HEK293T (cell line): ENCODE measurements at regions not wholly inside any gene's neighbourhood (a gene's known extent, or its start where the extent isn't known, plus 50 kb on each side); places are given as distances from the start of the nearest gene placed in this dataset.
A peak's percentile ranks its signal among the peaks of the same experiment; 100 is the strongest.
"Not testable (repeated sequence)": the region's sequence is repeated elsewhere in the genome, so short reads cannot be mapped to it uniquely, and the experiment has no call there.

Experiments used
- CTCF ChIA-PET: fragments of 350-600 bp; formaldehyde crosslinking; extraction: SDS; loops from one replicate; lab custom pipeline; 2021; ENCODE audit warnings: antibody characterized with exemption, inconsistent platforms; lab: Yijun Ruan, JAX
- POLR2A ChIA-PET: fragments of 350-600 bp; formaldehyde crosslinking; extraction: SDS; loops from one replicate; lab custom pipeline; 2020; ENCODE audit warnings: antibody characterized with exemption, inconsistent platforms; lab: Yijun Ruan, JAX
- DNase-seq: peaks from one replicate; pipeline ENCODE4 v3.0.0; 2012; ENCODE audit warnings: mixed read lengths; ENCODE audit errors: extremely low spot score
- ARNT ChIP-seq: fragments of 450-650 bp; IDR thresholded peaks from 2 replicates; pipeline ENCODE4 v1.6.1; 2017; ENCODE audit warnings: mild to moderate bottlenecking
- BHLHE40 ChIP-seq: fragments of 450-650 bp; IDR thresholded peaks from 2 replicates; pipeline ENCODE4 v1.6.1; 2016; ENCODE audit warnings: mild to moderate bottlenecking, moderate library complexity, borderline replicate concordance
- CTBP1 ChIP-seq: fragments of 450-650 bp; IDR thresholded peaks from 2 replicates; pipeline ENCODE4 v1.6.1; 2016; ENCODE audit warnings: borderline replicate concordance
- ELF4 ChIP-seq: fragments of 450-650 bp; IDR thresholded peaks from 2 replicates; pipeline ENCODE4 v1.6.1; 2017; ENCODE audit warnings: antibody characterized with exemption
- FOXA1 ChIP-seq: fragments of 450-650 bp; IDR thresholded peaks from 2 replicates; pipeline ENCODE4 v1.6.1; 2016; ENCODE audit warnings: mild to moderate bottlenecking
- FOXK2 ChIP-seq: fragments of 450-650 bp; IDR thresholded peaks from 2 replicates; pipeline ENCODE4 v1.6.1; 2016; ENCODE audit warnings: mild to moderate bottlenecking
- FOXM1 ChIP-seq: fragments of 450-650 bp; IDR thresholded peaks from 2 replicates; pipeline ENCODE4 v1.6.1; 2017; ENCODE audit warnings: mild to moderate bottlenecking, borderline replicate concordance
- HDGF ChIP-seq: fragments of 450-650 bp; IDR thresholded peaks from 2 replicates; pipeline ENCODE4 v1.6.1; 2017; ENCODE audit warnings: antibody characterized with exemption, borderline replicate concordance
- L3MBTL2 ChIP-seq: fragments of 450-650 bp; conservative IDR thresholded peaks from 2 replicates; pipeline ENCODE4 v1.6.1; 2016; ENCODE audit warnings: mild to moderate bottlenecking
- LEF1 ChIP-seq: fragments of 450-650 bp; IDR thresholded peaks from 2 replicates; pipeline ENCODE4 v1.6.1; 2017; ENCODE audit warnings: mild to moderate bottlenecking, borderline replicate concordance
- NFRKB ChIP-seq: fragments of 450-650 bp; IDR thresholded peaks from 2 replicates; pipeline ENCODE4 v1.6.1; 2016; ENCODE audit warnings: mild to moderate bottlenecking, moderate library complexity
- SP1 ChIP-seq: fragments of 450-650 bp; IDR thresholded peaks from 2 replicates; pipeline ENCODE4 v1.6.1; 2017
- SUZ12 ChIP-seq: fragments of 450-650 bp; IDR thresholded peaks from 2 replicates; pipeline ENCODE4 v1.6.1; 2016; ENCODE audit warnings: mild to moderate bottlenecking
- TARDBP ChIP-seq: fragments of 450-650 bp; IDR thresholded peaks from 2 replicates; pipeline ENCODE4 v1.6.1; 2016
- ZNF384 ChIP-seq: fragments of 450-650 bp; IDR thresholded peaks from 2 replicates; pipeline ENCODE4 v1.6.1; 2016
- TF ChIP-seq, protein P1 (sequence below): fragments of 450-650 bp; IDR thresholded peaks from 2 replicates; pipeline ENCODE4 v1.6.1; 2016

DNA sequence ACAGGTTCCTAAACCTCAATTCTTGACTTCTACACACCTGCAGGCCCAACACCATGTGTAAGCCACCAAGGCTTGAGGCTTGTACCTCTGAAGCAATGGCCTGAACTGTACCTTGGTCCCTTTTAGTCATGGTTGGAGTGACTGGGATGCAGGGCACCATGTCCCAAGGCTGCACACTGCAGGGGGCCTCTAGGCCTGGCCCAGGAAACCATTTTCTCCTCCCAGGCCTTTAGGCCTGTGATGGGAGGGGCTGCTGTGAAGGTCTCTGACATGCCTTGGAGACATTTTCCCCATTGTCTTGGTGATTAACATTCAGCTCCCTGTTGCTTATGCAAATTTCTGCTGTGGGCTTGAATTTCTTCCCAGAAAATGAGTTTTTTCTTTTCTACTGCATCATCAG lies 75.8 kb upstream of the ZNF678 start:
- POLR2A ChIA-PET, result no interaction called here
- CTCF ChIA-PET, result no interaction called here
- TF ChIP-seq CTBP1, result no peak
- DNase-seq, result no peak

DNA sequence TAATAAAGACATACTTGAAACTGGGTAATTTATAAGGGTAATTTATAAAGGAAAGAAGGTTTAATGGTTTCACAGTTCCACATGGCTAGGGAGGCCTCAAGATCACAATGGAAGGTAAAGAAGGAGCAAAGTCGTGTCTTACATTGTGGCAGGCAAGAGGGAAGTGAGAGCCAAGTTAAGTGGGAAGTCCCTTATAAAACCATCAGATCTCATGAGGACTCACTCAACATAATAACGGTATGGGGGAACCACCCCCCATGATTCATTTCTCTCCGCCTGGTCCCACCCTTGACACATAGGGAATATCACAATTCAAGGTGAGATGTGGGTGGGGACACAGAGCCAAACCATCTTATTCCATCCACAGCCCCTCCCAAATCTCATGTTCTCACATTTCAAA lies 76.8 kb upstream of the ZNF678 start:
- no peak for TF ChIP-seq CTBP1
- no peak for TF ChIP-seq L3MBTL2
- TF ChIP-seq NFRKB, result no peak
- no peak for TF ChIP-seq BHLHE40
- no peak for TF ChIP-seq FOXK2
- no peak for TF ChIP-seq LEF1
- no peak for TF ChIP-seq FOXA1
- TF ChIP-seq, protein P1, sequence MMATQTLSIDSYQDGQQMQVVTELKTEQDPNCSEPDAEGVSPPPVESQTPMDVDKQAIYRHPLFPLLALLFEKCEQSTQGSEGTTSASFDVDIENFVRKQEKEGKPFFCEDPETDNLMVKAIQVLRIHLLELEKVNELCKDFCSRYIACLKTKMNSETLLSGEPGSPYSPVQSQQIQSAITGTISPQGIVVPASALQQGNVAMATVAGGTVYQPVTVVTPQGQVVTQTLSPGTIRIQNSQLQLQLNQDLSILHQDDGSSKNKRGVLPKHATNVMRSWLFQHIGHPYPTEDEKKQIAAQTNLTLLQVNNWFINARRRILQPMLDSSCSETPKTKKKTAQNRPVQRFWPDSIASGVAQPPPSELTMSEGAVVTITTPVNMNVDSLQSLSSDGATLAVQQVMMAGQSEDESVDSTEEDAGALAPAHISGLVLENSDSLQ, result no peak
- no peak for TF ChIP-seq ARNT
- TF ChIP-seq FOXM1, result no peak
- no peak for TF ChIP-seq ELF4
- TF ChIP-seq HDGF, result no peak
- no peak for TF ChIP-seq ZNF384
- no peak for TF ChIP-seq SP1
- TF ChIP-seq SUZ12, result no peak
- TF ChIP-seq TARDBP, result no peak
- ChIA-PET CTCF (no interaction called here), POLR2A (no interaction called here)
- no peak for DNase-seq

- ChIA-PET CTCF (interaction anchor here (1.4 kb wide), 1 partner anchor 472 kb away, joined by 3 read pairs; no protein-coding TSS in a partner anchor), POLR2A (no interaction called here)
- TF ChIP-seq FOXA1 (no peak), SUZ12 (no peak), L3MBTL2 (no peak), SP1 (no peak), BHLHE40 (no peak), HDGF (no peak), TARDBP (no peak)
- DNase-seq, result no peak
Measured at GRCh38 chr1:227482023-227482299, 81.4 kb upstream of the ZNF678 start.

DNA sequence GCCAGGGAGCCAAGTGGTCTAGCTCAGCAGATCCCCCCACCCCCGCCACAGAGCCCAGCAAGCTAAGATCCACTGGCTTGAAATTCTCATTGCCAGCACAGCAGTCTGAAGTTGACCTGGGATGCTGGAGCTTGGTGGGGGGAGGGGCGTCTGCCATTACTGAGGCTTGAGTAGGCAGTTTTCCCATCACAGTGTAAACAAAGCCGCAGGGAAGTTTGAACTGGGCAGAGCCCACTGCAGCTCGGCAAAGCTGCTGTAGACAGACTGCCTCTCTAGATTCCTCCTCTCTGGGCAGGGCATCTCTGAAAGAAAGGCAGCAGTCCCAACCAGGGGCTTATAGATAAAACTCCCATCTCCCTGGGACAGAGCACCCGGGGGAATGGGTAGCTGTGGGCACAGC lies 89.3 kb upstream of the ZNF678 start:
- CTCF ChIA-PET, result interaction anchor here (0.6 kb wide), 1 partner anchor 389 kb away, joined by 3 read pairs; no protein-coding TSS in a partner anchor
- DNase-seq, POLR2A ChIA-PET: not testable (repeated sequence)

- no peak for DNase-seq
- ChIA-PET CTCF (interaction anchor here (0.7 kb wide), 1 partner anchor 364 kb away, joined by 3 read pairs; no protein-coding TSS in a partner anchor), POLR2A (no interaction called here)
- TF ChIP-seq LEF1, result no peak
- no peak for TF ChIP-seq FOXM1
- TF ChIP-seq, protein P1, result no peak
- TF ChIP-seq ZNF384, result no peak
- TF ChIP-seq SP1, result no peak
- TF ChIP-seq CTBP1, result no peak
- no peak for TF ChIP-seq FOXK2
- no peak for TF ChIP-seq SUZ12
- no peak for TF ChIP-seq ELF4
- no peak for TF ChIP-seq ARNT
- no peak for TF ChIP-seq NFRKB
- no peak for TF ChIP-seq FOXA1
- TF ChIP-seq HDGF, result no peak
- no peak for TF ChIP-seq L3MBTL2
- no peak for TF ChIP-seq TARDBP
Measured at GRCh38 chr1:227472772-227473171, 90.6 kb upstream of the ZNF678 start.

DNA sequence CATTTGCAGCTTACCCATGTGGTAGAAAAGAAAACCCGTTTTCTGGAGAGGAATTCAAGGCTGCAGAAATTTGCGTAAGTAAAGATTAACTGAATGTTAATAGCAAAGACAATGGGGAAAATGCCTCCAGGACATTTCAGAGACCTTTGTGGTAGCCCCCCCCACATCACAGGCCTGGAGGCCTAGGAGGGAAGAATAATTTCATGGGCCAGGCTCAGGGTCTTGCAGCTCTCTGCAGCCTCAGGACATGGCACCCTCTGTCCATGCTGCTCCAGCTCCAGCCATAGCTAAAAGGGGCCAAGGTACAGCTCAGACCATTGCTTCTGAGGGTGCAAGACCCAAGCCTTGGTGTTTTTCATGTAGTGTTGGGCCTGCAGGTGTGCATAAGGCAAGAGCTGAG lies 92.7 kb upstream of the ZNF678 start:
- TF ChIP-seq FOXM1 (no peak), ELF4 (no peak), ARNT (no peak), FOXK2 (no peak), NFRKB (no peak)

DNA sequence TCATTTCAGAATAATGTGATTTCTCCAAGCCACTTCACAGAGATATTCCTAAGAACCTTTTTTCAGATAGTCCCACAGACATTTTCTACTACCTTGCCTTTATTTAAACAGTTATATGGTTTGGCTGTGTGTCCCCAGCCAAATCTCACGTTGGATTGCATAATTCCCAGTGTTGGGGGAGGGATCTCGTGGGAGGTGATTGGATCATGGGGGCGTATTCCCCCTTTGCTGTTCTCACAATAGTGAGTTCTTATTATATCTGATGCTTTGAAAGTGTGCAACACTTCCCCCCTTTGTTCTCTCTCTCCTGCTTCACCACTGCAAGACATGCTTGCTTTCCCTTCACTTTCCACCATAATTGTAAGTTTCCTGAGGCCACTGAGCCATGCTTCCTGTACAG lies 93.6 kb upstream of the ZNF678 start:
- TF ChIP-seq ZNF384 (no peak), ELF4 (no peak), FOXA1 (no peak)
- DNase-seq, result no peak
- CTCF ChIA-PET, result no interaction called here
- POLR2A ChIA-PET, result interaction anchor here (0.6 kb wide), 1 partner anchor 29 kb away, joined by 3 read pairs; no protein-coding TSS in a partner anchor

More for the DNA sequence above, 92.7 kb upstream of the ZNF678 start:
- ChIA-PET CTCF (interaction anchor here (0.6 kb wide), 1 partner anchor 528 kb away, joined by 3 read pairs; no protein-coding TSS in a partner anchor), POLR2A (no interaction called here)
- DNase-seq, result no peak

GRCh38 chr1:227466039-227466645 lies 97.2 kb upstream of the ZNF678 start:
- CTCF ChIA-PET, result no interaction called here
- POLR2A ChIA-PET, result no interaction called here
- peak; percentile 2 for DNase-seq
- TF ChIP-seq ELF4, result no peak
- TF ChIP-seq LEF1, result no peak
- no peak for TF ChIP-seq FOXA1
- no peak for TF ChIP-seq SP1
- no peak for TF ChIP-seq CTBP1
- TF ChIP-seq BHLHE40, result no peak
- TF ChIP-seq ARNT, result no peak
- no peak for TF ChIP-seq L3MBTL2
- no peak for TF ChIP-seq FOXM1
- TF ChIP-seq, protein P1, result no peak
- no peak for TF ChIP-seq ZNF384
- TF ChIP-seq TARDBP, result no peak
- no peak for TF ChIP-seq SUZ12
- no peak for TF ChIP-seq NFRKB
- TF ChIP-seq HDGF, result no peak
- TF ChIP-seq FOXK2, result no peak
